Naive thymus-derived CD8-positive, alpha-beta T cell (primary cell): ENCODE measurements at regions not wholly inside any gene's neighbourhood (a gene's known extent, or its start where the extent isn't known, plus 50 kb on each side); places are given as distances from the start of the nearest gene placed in this dataset.

Experiments
- ATAC-seq, 2 donors: fragments of 150-1000 bp; cut with Tn5 transposase in 1 of 2; sonication (Bioruptor Pico), chemical (Tn5 transposase) in 1 of 2; 1 replicate in 1 of 2; 2 replicates in 1 of 2; pipeline ENCODE4 v1.10.0; 2021; ENCODE audit warnings: mild to moderate bottlenecking in 2 of 2, moderate library complexity in 2 of 2
- POLR2A ChIA-PET: fragments of 350-600 bp; sonication (Branson Sonifier 250); formaldehyde crosslinking; loops from one replicate; lab custom pipeline; 2021; ENCODE audit warnings: antibody characterized with exemption; lab: Charles Lee
- DNase-seq, 10 donors: peaks; one replicate each; pipeline versions ENCODE4 v3.0.0 to v3.0.0-alpha.2; 2020 to 2022
- H3K27ac Mint-ChIP-seq, 10 donors: one replicate each; pipeline ENCODE4 v1.8.0; 2020 to 2022; ENCODE audit warnings: mild to moderate bottlenecking in 10 of 10, mixed read lengths in 10 of 10, moderate library complexity in 4 of 10, inconsistent platforms in 1 of 10
- H3K27me3 Mint-ChIP-seq, 5 donors: one replicate each; pipeline ENCODE4 v1.8.0; 2021 to 2022; ENCODE audit warnings: mixed read lengths in 5 of 5
- H3K36me3 Mint-ChIP-seq, 3 donors: one replicate each; pipeline ENCODE4 v1.8.0; 2020 to 2022; ENCODE audit warnings: mixed read lengths in 3 of 3, mild to moderate bottlenecking in 2 of 3, inconsistent platforms in 1 of 3
- H3K4me1 Mint-ChIP-seq, 4 donors: one replicate each; pipeline ENCODE4 v1.8.0; 2021 to 2022; ENCODE audit warnings: mixed read lengths in 4 of 4
- H3K4me3 Mint-ChIP-seq, 10 donors: one replicate each; pipeline ENCODE4 v1.8.0; 2020 to 2022; ENCODE audit warnings: mild to moderate bottlenecking in 10 of 10, mixed read lengths in 10 of 10, moderate library complexity in 6 of 10, inconsistent platforms in 1 of 10
- H3K9me3 Mint-ChIP-seq, 9 donors: one replicate each; pipeline ENCODE4 v1.8.0; 2020 to 2022; ENCODE audit warnings: mixed read lengths in 9 of 9, mild to moderate bottlenecking in 3 of 9, inconsistent platforms in 1 of 9, moderate library complexity in 1 of 9

DNA sequence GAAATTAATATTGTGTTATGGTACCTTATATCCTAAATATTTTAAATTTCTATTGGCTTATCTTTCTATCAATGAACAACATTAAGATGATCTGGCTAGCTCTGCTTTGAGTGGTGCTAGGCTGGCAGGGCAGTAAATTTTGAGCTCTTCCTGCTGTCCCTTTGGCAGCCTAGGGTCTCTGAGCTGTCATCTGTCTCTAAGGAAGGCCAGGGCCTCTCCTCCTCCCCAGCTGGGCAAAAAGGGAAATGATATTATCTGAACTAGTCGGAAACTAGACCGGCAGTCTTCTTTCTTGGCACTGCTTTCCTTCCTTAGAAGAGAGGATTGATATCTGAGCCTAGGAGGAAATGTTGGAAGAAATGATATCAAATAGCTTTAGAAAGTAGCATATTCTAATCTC is 176.7 kb upstream of the BTBD3 start:
- peaks cover 0 to 12% (median 0%) of the 10 kb centered on the region in 9 donors for H3K9me3 Mint-ChIP-seq
- peaks cover 0 to 11% (median 0%) of the 10 kb centered on the region in 5 donors for H3K27me3 Mint-ChIP-seq
- POLR2A ChIA-PET, result no interaction called here
- no peaks in the 10 kb centered on the region for H3K4me1 Mint-ChIP-seq
- no peak overlapping the region for H3K4me3 Mint-ChIP-seq
- no peaks in the 10 kb centered on the region for H3K36me3 Mint-ChIP-seq
- DNase-seq (no peak), ATAC-seq (no peak)
- no peak overlapping the region for H3K27ac Mint-ChIP-seq

DNA sequence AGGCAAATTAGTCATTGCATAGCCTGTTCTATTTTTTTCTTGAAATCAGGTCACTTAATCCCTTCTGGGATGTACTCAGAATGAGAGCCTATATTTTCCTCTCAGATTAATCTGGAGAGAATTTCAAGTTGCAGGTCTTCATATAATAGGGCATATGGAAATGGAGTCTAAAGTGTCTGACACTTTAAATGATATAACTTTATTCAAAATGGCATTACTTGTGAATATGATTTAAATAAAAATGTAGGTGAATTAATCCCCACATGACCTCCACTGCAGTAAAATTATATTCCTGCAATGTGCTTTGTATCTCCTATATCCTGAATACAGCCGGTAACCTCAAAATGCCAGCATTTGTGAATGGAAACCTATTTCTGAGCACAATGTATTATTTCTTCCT is 172.5 kb upstream of the BTBD3 start:
- no peak for DNase-seq
- peaks cover 0 to 12% (median 6%) of the 10 kb centered on the region in 9 donors for H3K9me3 Mint-ChIP-seq
- no peaks in the 10 kb centered on the region for H3K36me3 Mint-ChIP-seq
- POLR2A ChIA-PET, result no interaction called here
- ATAC-seq, result no peak
- peaks cover 0 to 11% (median 0%) of the 10 kb centered on the region in 5 donors for H3K27me3 Mint-ChIP-seq
- H3K27ac Mint-ChIP-seq, result no peak overlapping the region
- no peaks in the 10 kb centered on the region for H3K4me1 Mint-ChIP-seq
- H3K4me3 Mint-ChIP-seq, result no peak overlapping the region

DNA sequence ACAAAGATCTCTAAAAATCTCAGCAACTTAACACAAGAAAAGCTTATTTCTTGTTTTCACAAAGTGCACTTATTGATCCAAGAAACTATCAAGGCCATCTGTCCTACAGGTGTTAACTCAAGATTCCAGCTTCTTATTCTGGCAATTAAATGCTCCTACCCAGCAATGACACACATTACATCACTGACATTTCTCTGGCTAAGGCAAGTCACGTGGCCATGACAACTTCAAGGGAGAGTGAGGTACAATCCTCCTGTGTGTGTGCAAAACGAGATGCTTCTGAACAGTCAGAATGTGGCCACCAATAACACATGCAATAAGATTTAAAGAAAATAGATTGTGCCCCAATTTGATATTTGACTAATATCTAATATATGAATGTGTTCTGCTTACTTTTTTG is 169.3 kb upstream of the BTBD3 start:
- POLR2A ChIA-PET, result no interaction called here
- no peak overlapping the region for H3K27ac Mint-ChIP-seq
- H3K9me3 Mint-ChIP-seq, result peaks cover 0 to 17% (median 4%) of the 10 kb centered on the region in 9 donors

DNA sequence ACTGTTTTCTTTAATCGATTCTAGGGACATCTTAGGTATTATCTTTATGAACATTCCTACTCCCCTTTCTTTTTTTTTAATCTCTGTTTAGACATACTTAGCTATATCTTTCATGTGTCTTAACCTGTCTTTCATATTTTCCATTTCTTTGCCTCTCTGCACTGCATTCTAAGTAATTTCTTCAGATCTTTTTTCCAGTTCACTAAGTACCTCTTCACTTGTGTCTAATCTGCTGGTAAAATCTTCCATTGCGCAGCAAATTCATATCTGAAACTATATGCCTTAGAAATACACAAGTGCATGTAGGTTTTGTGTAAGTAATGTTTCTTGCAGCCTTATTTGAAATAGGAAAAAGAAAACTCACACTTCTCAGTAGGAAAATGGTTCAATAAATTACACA is 165.4 kb upstream of the BTBD3 start:
- no peak for DNase-seq
- Mint-ChIP-seq H3K9me3 (peaks cover 0 to 17% (median 3%) of the 10 kb centered on the region in 9 donors), H3K4me3 (no peak overlapping the region), H3K36me3 (no peaks in the 10 kb centered on the region), H3K27me3 (peaks cover 0 to 3% (median 0%) of the 10 kb centered on the region in 5 donors), H3K4me1 (no peaks in the 10 kb centered on the region), H3K27ac (no peak overlapping the region)
- no peak for ATAC-seq
- POLR2A ChIA-PET, result no interaction called here

More for the DNA sequence above, 169.3 kb upstream of the BTBD3 start:
- Mint-ChIP-seq H3K36me3 (no peaks in the 10 kb centered on the region), H3K4me3 (no peak overlapping the region), H3K4me1 (no peaks in the 10 kb centered on the region), H3K27me3 (peaks cover 0 to 3% (median 0%) of the 10 kb centered on the region in 5 donors)
- ATAC-seq, result no peak
- no peak for DNase-seq

DNA sequence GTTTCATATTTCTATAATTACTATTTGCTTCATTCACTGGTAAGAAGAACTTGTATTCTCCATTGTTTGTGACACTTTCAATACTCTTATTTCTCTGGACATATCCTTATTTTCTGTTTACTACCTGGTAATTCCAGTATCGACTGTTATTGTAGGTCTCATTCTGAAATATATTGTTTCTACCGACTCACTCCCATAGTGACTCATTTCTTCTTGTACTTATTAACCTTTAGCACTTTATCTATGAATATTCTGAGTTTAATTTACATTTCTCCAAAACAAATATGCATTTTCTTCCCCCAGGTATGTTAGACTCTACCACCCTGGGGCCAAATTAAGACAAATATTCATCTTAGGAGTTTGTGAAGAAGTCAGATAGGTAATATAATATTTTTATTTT is 164.5 kb upstream of the BTBD3 start:
- ATAC-seq (no peak), DNase-seq (no peak)
- no peaks in the 10 kb centered on the region for H3K4me1 Mint-ChIP-seq
- peaks cover 0 to 21% (median 2%) of the 10 kb centered on the region in 9 donors for H3K9me3 Mint-ChIP-seq
- no peaks in the 10 kb centered on the region for H3K36me3 Mint-ChIP-seq
- H3K27me3 Mint-ChIP-seq, result peaks cover 0 to 3% (median 0%) of the 10 kb centered on the region in 5 donors
- H3K4me3 Mint-ChIP-seq, result no peak overlapping the region
- POLR2A ChIA-PET, result no interaction called here
- no peak overlapping the region for H3K27ac Mint-ChIP-seq

DNA sequence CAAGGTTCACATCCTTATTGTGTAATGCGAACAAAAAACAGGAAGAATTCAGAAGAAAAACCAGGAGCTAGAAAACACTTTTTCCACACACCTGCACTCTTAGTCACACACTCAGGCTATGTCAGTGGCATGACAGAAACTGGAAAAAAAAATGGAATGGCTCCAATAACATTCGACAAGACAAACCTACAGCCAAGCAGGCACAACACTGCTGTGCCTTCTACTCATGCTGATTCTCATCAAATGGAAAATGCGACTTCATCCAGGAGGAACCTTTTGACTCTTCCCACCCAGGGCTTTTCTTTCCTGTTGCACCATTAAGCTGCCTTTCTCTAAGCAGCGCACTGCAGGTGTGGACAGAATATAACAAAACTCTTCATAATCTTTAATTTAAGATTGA is 163.2 kb upstream of the BTBD3 start:
- DNase-seq (no peak), ATAC-seq (no peak)
- H3K36me3 Mint-ChIP-seq, result no peaks in the 10 kb centered on the region
- peaks cover 0 to 3% (median 0%) of the 10 kb centered on the region in 5 donors for H3K27me3 Mint-ChIP-seq
- peaks cover 0 to 18% (median 0%) of the 10 kb centered on the region in 9 donors for H3K9me3 Mint-ChIP-seq
- POLR2A ChIA-PET, result no interaction called here
- no peak overlapping the region for H3K27ac Mint-ChIP-seq
- H3K4me1 Mint-ChIP-seq, result no peaks in the 10 kb centered on the region
- H3K4me3 Mint-ChIP-seq, result no peak overlapping the region

DNA sequence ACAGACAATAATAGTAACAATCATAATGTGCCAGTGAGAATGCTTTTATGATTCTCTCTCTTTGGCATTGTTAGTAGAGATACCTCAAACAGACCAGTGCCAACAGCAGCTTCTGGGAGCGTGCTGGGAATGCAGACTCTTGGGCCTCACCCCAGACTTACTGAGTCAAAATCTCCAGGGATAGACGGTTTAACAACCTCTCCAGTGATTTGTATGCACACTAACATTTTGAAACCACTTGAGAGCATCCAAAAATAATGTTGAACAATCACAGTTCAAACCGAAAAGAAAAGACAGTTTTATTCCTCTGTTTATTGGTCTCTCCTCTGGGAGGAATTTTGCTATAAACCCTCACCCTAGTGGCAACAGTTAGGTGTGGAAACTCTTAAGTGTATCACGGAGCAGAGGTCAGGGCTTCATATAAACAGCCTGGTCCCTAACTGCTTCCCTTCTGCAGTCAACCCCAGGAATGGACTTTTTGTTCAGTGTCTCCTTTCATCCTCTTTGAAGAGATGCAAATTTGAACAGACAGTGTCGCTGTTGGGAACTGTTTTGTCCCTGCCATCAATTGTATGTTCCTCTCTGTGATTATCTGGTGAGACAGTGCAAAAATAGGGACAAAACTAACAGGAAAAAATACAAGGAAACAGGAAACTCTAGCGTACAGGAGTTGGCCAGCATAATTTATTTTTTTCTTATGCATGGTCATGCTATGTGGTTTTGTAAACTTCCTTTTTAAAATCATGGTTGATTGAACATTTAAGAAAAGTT is 162.4 kb upstream of the BTBD3 start:
- Mint-ChIP-seq H3K27ac (no peak overlapping the region), H3K36me3 (no peaks in the 10 kb centered on the region), H3K27me3 (peaks cover 0 to 3% (median 0%) of the 10 kb centered on the region in 5 donors), H3K9me3 (peaks cover 0 to 18% (median 0%) of the 10 kb centered on the region in 9 donors), H3K4me3 (no peak overlapping the region), H3K4me1 (no peaks in the 10 kb centered on the region)
- no peak for ATAC-seq
- POLR2A ChIA-PET, result no interaction called here
- DNase-seq, result no peak

DNA sequence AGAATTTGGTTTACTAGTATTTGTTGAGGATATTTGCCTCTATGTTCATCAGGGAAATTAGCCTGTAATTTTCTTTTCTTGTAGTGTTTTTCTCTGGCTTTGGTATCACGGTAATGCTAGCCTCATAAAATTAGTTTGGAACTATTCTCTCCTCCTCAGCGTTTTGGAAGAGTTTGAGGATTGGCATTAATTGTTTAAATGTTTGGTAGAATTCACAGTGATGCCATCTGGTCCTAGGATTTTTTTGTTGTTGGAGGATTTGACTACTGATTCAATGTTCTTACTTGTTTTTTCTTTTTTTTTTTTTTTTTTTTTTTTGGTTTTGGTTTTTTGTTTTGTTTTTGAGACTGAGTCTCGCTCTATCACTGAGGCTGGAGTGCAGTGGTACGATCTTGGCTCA is 156.2 kb upstream of the BTBD3 start:
- Mint-ChIP-seq H3K9me3 (peaks cover 0 to 11% (median 5%) of the 10 kb centered on the region in 9 donors), H3K27me3 (peaks cover 0 to 2% (median 0%) of the 10 kb centered on the region in 5 donors), H3K27ac (no peak overlapping the region), H3K36me3 (no peaks in the 10 kb centered on the region), H3K4me1 (no peaks in the 10 kb centered on the region), H3K4me3 (no peak overlapping the region)
- POLR2A ChIA-PET, result no interaction called here
- DNase-seq, result no peak
- ATAC-seq, result no peak

DNA sequence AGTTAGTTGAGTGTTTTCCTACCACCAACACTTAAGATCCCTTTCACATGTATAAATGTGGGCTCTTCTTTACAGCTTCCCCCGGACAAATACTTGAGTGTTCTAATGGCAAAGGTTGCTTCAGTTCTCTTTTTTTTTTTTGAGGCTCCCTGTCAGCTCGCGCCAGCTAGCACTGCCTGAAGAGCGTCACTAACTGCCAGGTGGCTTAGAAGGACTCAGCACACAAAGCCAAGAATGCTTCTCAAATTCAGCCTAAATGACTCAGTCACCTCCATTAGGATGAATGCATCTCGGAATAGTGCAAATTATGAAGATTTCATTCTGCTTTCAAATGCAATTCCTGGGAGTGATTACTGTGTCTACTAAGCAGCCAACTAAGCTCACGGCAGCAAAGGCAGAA is 150.7 kb upstream of the BTBD3 start:
- no peak for ATAC-seq
- Mint-ChIP-seq H3K4me3 (no peak overlapping the region), H3K9me3 (peaks cover 0 to 22% (median 12%) of the 10 kb centered on the region in 9 donors), H3K4me1 (no peaks in the 10 kb centered on the region), H3K27ac (no peak overlapping the region), H3K36me3 (no peaks in the 10 kb centered on the region), H3K27me3 (peaks cover 0 to 12% (median 2%) of the 10 kb centered on the region in 5 donors)
- POLR2A ChIA-PET, result no interaction called here
- no peak for DNase-seq

DNA sequence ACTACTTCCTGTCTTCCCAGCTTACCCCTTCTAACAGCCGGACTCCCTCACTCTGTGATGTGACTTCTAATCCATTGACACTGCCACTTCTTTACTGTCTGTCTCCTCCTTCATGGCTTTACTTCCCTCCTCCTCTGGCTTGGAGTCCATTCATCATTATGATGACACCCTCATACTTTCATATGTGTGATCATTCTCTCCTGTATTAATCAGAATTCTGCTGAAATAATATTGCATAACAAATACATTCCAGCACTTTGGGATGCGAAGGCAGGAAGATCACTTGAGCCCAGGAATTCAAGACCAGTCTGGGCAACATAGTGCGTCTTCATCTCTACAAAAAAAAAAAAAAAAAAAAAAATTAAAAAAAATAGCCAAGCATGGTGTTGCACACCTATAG is 147.9 kb upstream of the BTBD3 start:
- Mint-ChIP-seq H3K27ac (no peak overlapping the region), H3K9me3 (peaks cover 2 to 36% (median 22%) of the 10 kb centered on the region in 9 donors), H3K4me3 (no peak overlapping the region), H3K27me3 (peaks cover 0 to 12% (median 2%) of the 10 kb centered on the region in 5 donors), H3K36me3 (no peaks in the 10 kb centered on the region), H3K4me1 (no peaks in the 10 kb centered on the region)
- POLR2A ChIA-PET, result no interaction called here
- no peak for ATAC-seq
- no peak for DNase-seq

DNA sequence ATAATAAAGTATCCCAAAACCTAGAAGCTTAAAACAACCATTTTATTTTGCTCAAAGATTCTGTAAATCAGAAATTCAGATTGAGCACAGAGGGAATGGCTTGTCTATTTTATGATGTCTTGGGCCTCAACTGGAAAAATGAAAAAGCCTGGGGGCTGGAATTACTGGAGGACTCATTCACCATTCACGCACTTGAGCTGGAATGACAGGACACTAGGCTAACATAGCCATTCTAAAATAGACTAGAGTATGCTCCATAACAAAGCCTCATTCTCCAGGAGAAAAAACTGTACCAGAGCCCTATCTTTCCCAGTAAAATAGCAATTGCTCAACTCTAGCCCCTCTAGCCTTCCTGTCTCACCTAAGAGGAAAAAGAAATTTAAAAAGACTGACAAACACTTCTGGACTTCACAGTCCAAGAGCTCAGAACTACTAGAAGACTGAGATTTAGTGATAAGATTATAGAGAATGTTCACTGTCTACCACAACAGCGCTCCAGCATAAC is 145.4 kb upstream of the BTBD3 start:
- Mint-ChIP-seq H3K4me3 (no peak overlapping the region), H3K4me1 (no peaks in the 10 kb centered on the region), H3K27ac (no peak overlapping the region), H3K36me3 (no peaks in the 10 kb centered on the region), H3K27me3 (peaks cover 0 to 12% (median 0%) of the 10 kb centered on the region in 5 donors), H3K9me3 (peaks cover 3 to 36% (median 20%) of the 10 kb centered on the region in 9 donors)
- ATAC-seq (no peak), DNase-seq (no peak)
- POLR2A ChIA-PET, result no interaction called here

DNA sequence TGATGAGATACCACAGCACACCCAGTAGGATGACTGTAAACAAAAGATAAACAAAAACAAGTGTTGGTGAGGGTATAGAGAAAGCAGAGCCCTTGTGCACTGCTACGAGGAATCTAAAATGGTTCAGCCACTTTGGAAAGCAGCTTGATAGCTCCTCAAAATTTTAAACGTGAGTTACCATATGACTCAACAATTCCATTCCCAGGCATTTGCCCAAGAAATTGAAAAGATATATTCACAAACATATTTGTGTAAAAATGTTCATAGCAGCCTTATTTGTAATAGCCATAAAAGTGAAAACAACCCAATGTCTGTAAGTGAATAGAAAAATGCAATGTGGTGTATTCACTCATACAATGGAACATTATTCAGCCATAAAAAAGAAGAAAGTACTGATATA is 141.0 kb upstream of the BTBD3 start:
- DNase-seq (no peak), ATAC-seq (no peak)
- Mint-ChIP-seq H3K36me3 (no peaks in the 10 kb centered on the region), H3K27me3 (peaks cover 0 to 9% (median 0%) of the 10 kb centered on the region in 5 donors), H3K4me1 (no peaks in the 10 kb centered on the region), H3K9me3 (peaks cover 3 to 22% (median 11%) of the 10 kb centered on the region in 9 donors), H3K27ac (no peak overlapping the region), H3K4me3 (no peak overlapping the region)
- POLR2A ChIA-PET, result no interaction called here

DNA sequence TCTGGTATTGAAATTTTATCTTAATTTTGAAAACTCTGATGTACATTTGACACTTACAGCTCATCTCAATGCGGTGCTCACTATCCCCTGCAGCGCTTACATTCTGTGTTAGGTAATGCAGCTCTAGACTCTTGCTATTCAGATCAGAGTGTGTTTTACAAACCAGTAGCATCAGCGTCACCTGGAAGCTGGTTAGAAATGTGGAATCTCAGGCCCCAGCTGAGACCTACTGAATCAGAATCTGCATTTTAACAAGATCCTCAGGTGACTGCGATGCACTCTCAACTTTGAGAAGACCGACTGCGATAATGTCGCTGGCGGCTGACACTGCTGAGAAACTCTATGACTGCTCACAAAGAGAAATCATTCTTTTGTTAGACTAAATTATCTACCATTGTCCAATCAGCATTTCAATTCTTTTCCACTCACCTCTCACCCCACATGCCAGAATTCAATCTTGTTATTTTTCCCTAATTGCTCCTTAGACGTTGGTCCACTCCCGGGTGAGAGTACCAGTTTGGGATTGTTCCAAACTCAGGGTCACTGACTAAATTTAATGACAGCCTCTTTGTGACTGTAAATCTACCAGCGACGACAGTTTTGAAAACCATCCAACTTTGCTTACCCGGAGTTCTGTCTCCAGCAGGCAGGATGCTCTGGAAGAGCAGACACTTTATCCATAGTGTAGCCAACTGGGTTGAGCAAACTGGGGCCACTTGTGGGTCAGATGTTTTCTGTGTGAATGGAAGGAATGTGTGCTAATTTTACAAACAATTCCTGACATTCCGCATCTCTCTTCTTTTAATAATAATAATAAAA is 140.1 kb upstream of the BTBD3 start:
- POLR2A ChIA-PET, result no interaction called here
- DNase-seq (no peak), ATAC-seq (no peak)
- Mint-ChIP-seq H3K27ac (no peak overlapping the region), H3K27me3 (peaks cover 0 to 9% (median 0%) of the 10 kb centered on the region in 5 donors), H3K4me1 (no peaks in the 10 kb centered on the region), H3K4me3 (no peak overlapping the region), H3K9me3 (peaks cover 3 to 13% (median 8%) of the 10 kb centered on the region in 9 donors), H3K36me3 (no peaks in the 10 kb centered on the region)
